Lung (tissue), 11 donors: ENCODE measurements at regions not wholly inside any gene's neighbourhood (a gene's known extent, or its start where the extent isn't known, plus 50 kb on each side); places are given as distances from the start of the nearest gene placed in this dataset.
"Not testable (repeated sequence)": the region's sequence is repeated elsewhere in the genome, so short reads cannot be mapped to it uniquely, and the experiment has no call there.

Experiments used
- ATAC-seq: fragments of 200-7000 bp; cut with Tn5 transposase; one replicate; pipeline ENCODE4 v1.9.1; 2020; ENCODE audit warnings: moderate number of reproducible peaks; ENCODE audit not compliant: insufficient read depth, low FRiP score
- DNase-seq, 3 donors: peaks; one replicate each; pipeline ENCODE4 v3.0.0-alpha.2; 2013 to 2017
- H3K27ac ChIP-seq, 2 donors: one replicate each; pipeline ENCODE4 v1.5.1; 2013; ENCODE audit warnings: mild to moderate bottlenecking in 2 of 2, moderate library complexity in 2 of 2, control low read depth in 1 of 2, inconsistent platforms in 1 of 2, low read depth in 1 of 2, low read length in 1 of 2
- H3K27me3 ChIP-seq, 3 donors: one replicate each; pipeline ENCODE4 v1.5.1; 2013; ENCODE audit warnings: low read length in 2 of 3; ENCODE audit not compliant: control insufficient read depth in 3 of 3, insufficient read depth in 3 of 3
- H3K36me3 ChIP-seq, 4 donors: one replicate each; pipeline ENCODE4 v1.5.1; 2013; ENCODE audit warnings: low read length in 4 of 4, mild to moderate bottlenecking in 1 of 4, moderate library complexity in 1 of 4; ENCODE audit not compliant: control insufficient read depth in 4 of 4, insufficient read depth in 4 of 4
- H3K4me1 ChIP-seq, 5 donors: one replicate each; pipeline ENCODE4 v1.5.1; 2013; ENCODE audit warnings: low read length in 5 of 5, mild to moderate bottlenecking in 2 of 5, moderate library complexity in 1 of 5; ENCODE audit not compliant: control insufficient read depth in 5 of 5, insufficient read depth in 5 of 5
- H3K4me3 ChIP-seq: one replicate; pipeline ENCODE4 v1.5.1; 2013; ENCODE audit warnings: mild to moderate bottlenecking, control low read depth, moderate library complexity
- H3K9ac ChIP-seq, 2 donors: one replicate each; pipeline ENCODE4 v1.5.1; 2013; ENCODE audit warnings: low read length in 2 of 2, control low read depth in 1 of 2; ENCODE audit not compliant: insufficient read depth in 1 of 2
- H3K9me3 ChIP-seq, 4 donors: one replicate each; pipeline ENCODE4 v1.5.1; 2013; ENCODE audit warnings: low read length in 3 of 4, mild to moderate bottlenecking in 1 of 4, moderate library complexity in 1 of 4; ENCODE audit not compliant: control insufficient read depth in 4 of 4, insufficient read depth in 3 of 4
- CTCF ChIP-seq: IDR thresholded peaks from 2 replicates; pipeline ENCODE4 v1.5.1; 2012; ENCODE audit warnings: mild to moderate bottlenecking; ENCODE audit errors: control extremely low read depth, extremely low read depth
- WGBS, 2 donors: extraction: QIAGEN DNeasy Blood & Tissue Kit; methylation state at CpG; one replicate each; pipeline ENCODE4 v1.1.7; 2013; 5-methylcytosine and 5-hydroxymethylcytosine counted together
- donor health status: control.
- donor health status: control.
- donor health status: Bipolar disorder and iron deficiency.
- donor health status: healthy.
- donor health status: DM: yes; HTN: yes; CAD: no.

- 22 to 28% methylated on average over 8 of the region's 8 CpGs for WGBS, 2 donors
- not testable (repeated sequence) for H3K27ac ChIP-seq, H3K9me3 ChIP-seq, H3K9ac ChIP-seq, H3K4me1 ChIP-seq, H3K36me3 ChIP-seq, H3K27me3 ChIP-seq, H3K4me3 ChIP-seq, ATAC-seq
- peak in 2 of 3 donors; percentile 34 to 58 for DNase-seq
- TF ChIP-seq CTCF, result peak; percentile 22
These were observed 67.4 kb upstream of the GPR39 start for GRCh38 chr2:132349092-132349687.

GRCh38 chr2:132351668-132352067 is 64.9 kb upstream of the GPR39 start:
- not testable (repeated sequence) for H3K27ac ChIP-seq, H3K4me3 ChIP-seq

DNA sequence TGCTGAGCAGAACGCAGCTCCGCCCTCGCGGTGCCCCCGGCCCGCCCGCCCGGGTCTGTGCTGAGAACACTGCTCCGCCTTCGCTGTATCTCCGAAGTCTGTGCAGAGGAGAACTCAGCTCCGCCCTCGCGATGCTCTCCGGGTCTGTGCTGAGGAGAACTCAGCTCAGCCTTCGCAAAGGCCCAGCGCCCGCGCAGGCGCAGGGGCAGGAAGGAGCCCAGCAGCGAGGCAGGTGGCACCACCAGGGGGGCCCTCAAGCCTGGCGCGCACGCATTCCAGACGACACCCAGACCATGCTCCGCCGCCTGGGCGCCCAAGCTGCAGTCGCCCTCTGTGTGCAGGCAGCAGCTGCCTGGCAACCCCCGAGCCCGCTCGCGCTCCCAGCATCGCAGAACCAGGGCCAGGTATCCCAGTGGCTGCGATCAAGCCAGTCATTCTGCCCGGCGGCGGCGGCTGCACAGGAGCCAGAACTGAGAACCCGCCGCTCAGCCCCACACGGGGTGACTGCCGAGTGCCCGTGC is 64.1 kb upstream of the GPR39 start:
- ATAC-seq (peak; percentile 91), DNase-seq (peak; percentile 33 to 62 (median 49))
- H3K4me1 ChIP-seq, H3K9ac ChIP-seq, H3K9me3 ChIP-seq, H3K27me3 ChIP-seq, H3K36me3 ChIP-seq, H3K27ac ChIP-seq, H3K4me3 ChIP-seq: not testable (repeated sequence)
- WGBS, 2 donors, result 3 to 4% methylated on average over 40 to 44 of the region's 44 CpGs

More at GRCh38 chr2:132351668-132352067, 64.9 kb upstream of the GPR39 start:
- 64 to 67% methylated on average over 4 of the region's 4 CpGs for WGBS, 2 donors
- H3K4me1 ChIP-seq, H3K9ac ChIP-seq, H3K36me3 ChIP-seq, H3K9me3 ChIP-seq, ATAC-seq, DNase-seq, H3K27me3 ChIP-seq: not testable (repeated sequence)

DNA sequence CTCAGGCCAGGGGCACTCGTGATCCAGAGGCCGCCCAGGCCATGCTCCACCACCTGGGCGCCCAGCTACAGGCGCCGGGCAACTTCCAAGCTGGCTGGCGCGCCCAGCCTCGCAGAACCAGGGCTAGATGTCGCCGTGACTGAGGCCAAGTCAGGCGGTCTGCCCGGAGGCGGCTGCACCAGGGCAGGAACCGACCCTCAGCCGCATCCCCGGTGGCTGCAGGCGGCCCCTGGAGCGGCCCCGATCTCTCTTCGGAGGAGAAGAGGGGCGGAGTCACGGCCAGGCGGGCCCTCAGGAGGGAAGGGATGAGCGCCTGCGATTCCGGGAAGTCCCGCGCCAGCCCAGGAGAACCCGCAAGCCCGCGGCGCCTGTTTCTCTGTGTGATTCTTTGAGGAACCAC is 63.2 kb upstream of the GPR39 start:
- ATAC-seq, H3K36me3 ChIP-seq, H3K27me3 ChIP-seq, H3K4me1 ChIP-seq, H3K27ac ChIP-seq, H3K9me3 ChIP-seq, H3K9ac ChIP-seq, DNase-seq: not testable (repeated sequence)
- WGBS, 2 donors, result 1% methylated on average over 27 to 31 of the region's 32 CpGs
- H3K4me3 ChIP-seq, result peak overlapping the region; percentile 32

DNA sequence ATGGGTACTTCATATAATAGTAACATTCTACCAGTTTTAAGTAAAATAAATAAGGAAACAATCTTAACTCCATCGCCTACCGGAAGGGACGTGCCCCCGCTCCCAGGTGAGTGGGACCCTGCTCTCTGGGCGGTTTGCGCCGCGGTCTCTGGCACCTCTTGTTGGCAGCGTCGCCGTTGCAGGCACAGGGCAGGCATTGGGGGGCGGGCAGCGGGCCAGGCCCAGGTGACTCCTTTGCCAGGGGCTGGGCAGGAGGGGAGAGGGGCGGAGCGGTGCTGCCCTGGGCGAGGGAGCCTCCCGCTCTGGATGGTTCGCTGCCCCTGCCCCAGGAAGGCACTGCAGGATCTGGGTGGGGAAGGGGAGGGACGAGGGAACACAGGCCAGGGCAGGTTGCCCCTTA is 55.6 kb upstream of the GPR39 start:
- H3K27me3 ChIP-seq, DNase-seq, H3K9me3 ChIP-seq, H3K4me1 ChIP-seq, H3K27ac ChIP-seq, H3K4me3 ChIP-seq, H3K9ac ChIP-seq, H3K36me3 ChIP-seq, ATAC-seq: not testable (repeated sequence)
- 78 to 83% methylated on average over 19 of the region's 19 CpGs for WGBS, 2 donors

DNA sequence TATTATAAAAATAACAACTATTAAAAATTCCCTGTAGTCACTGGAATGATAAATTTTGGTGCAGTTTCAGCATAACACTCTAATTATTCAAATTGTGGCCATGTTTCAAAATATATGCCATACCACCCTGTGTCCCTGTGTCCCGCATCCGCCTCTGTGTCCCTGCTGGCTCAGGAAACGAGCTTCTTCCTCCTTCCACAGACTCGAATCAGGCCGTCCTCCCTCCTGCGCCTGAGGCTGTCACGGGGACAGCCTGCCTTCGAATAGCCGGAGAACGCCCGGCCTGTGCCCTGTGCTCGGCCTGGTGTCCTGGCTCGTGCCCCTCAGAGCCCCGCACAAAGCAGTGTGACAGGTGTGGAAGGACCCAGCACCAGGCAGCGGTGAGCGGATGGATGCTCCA is 55.1 kb upstream of the GPR39 start:
- not testable (repeated sequence) for H3K4me1 ChIP-seq, H3K9ac ChIP-seq, ATAC-seq, H3K4me3 ChIP-seq, DNase-seq, H3K27me3 ChIP-seq, H3K9me3 ChIP-seq, H3K27ac ChIP-seq, H3K36me3 ChIP-seq
- WGBS, 2 donors, result 59 to 82% methylated on average over 11 to 14 of the region's 16 CpGs

DNA sequence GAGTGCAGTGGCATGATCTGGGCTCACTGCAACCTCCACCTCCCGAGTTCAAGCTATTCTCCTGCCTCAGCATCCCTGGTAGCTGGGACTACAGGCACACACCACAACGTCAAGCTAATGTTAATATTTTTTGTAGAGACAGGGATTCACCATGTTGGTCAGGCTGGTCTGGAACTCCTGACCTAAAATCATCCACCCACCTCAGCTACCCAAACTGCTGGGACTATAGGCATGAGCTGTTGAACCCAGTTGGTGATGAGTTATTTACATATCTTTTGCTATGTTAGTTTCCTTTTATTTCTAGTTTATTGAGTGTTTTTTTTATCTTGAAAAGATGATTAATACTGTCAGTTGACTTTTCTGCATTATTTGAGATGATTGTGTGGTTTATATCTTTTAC is 53.3 kb upstream of the GPR39 start:
- not testable (repeated sequence) for ATAC-seq, H3K4me3 ChIP-seq, H3K9me3 ChIP-seq, DNase-seq, H3K4me1 ChIP-seq, H3K9ac ChIP-seq, H3K27ac ChIP-seq, H3K27me3 ChIP-seq, H3K36me3 ChIP-seq
- 63 to 75% methylated on average over 2 of the region's 2 CpGs for WGBS, 2 donors

DNA sequence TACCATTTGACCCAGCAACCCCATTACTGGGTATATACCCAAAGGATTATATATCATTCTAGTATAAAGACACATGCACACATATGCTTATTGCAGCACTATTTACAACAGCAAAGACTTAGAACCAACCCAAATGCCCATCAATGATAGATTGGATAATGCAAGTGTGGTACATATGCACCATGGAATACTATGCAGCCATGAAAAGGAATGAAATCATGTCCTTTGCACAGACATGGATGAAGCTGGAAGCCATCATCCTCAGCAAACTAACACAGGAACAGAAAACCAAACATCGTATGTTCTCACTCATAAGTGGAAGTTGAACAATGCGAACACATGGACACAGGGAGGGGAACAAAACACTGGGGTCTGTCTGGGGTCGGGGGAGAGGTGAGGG is 50.6 kb upstream of the GPR39 start:
- 54 to 55% methylated on average over 3 of the region's 3 CpGs for WGBS, 2 donors

More for the DNA sequence above, 50.6 kb upstream of the GPR39 start:
- not testable (repeated sequence) for H3K4me1 ChIP-seq, DNase-seq, H3K4me3 ChIP-seq, H3K27me3 ChIP-seq, H3K27ac ChIP-seq, H3K9ac ChIP-seq, H3K9me3 ChIP-seq, H3K36me3 ChIP-seq, ATAC-seq
